ENCODE measurements at regions not wholly inside any gene's neighbourhood (a gene's known extent, or its start where the extent isn't known, plus 50 kb on each side); places are given as distances from the start of the nearest gene placed in this dataset.
"Not testable (repeated sequence)": the region's sequence is repeated elsewhere in the genome, so short reads cannot be mapped to it uniquely, and the experiment has no call there.

DNA sequence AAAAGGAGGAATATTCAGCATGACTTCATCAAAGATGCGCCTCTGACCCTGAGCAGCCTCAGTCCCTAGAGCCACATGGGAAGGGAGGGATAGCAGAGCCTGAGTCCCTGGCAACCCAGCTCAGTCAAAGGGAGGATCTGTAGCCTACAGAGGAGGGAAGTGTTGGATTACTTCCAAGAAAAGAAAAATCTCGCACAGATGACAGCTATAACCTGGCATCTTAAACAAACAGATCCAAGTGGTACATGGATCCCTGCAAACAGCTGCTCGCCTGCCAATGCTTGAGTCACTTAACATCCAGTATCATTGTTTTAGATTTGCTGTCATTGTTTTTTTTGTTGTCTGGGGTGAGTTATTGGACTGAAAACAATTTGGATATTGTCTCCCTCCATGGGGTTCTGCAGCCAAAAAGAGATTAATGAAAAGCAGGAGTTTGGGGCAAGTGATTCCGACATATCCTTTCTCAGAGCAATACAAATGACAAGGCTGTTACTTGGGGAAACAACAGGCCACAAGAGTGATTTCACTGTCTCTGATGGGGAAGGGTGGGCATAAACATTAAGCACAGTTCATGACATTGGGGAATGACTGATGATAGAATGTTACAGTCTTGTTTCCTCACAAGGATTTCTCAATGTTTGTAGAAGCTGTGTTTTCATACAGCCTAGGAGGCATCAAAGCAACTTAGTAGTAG, 153.5 kb upstream of the KIF2A start:
- H3K9me3 Mint-ChIP-seq = peaks cover 25% of the 10 kb centered on the region
- intact Hi-C loops (cut with micrococcal nuclease) = no loop called here
- no peaks in the 10 kb centered on the region for H3K27me3 Mint-ChIP-seq
- no peak overlapping the region for H3K27ac Mint-ChIP-seq
- H3K36me3 Mint-ChIP-seq (ENCODE audit: low read depth) = no peaks in the 10 kb centered on the region
- H3K4me3 Mint-ChIP-seq = no peak overlapping the region
- no peaks in the 10 kb centered on the region for H3K4me1 Mint-ChIP-seq (ENCODE audit: low read depth)

DNA sequence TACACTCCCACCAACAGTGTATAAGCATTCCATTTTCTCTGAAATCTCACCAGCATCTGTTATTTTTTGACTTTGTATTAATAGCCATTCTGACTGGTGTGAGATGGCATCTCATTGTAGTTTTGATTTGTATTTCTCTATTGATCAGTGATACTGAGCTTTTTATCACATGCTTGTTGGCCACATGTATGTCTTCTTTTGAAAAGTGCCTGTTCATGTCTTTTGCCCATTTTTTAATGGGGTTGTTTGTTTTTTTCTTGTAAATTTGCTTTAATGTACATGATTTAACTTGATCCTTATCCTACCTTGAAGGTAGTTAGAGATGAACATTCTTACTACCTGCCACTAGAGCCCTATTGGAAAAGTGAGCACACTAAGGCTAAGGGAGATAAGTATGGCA, 151.2 kb upstream of the KIF2A start:
- H3K27me3 Mint-ChIP-seq = no peaks in the 10 kb centered on the region
- H3K4me3 Mint-ChIP-seq = no peak overlapping the region
- intact Hi-C loops (cut with micrococcal nuclease) = no loop called here
- no peaks in the 10 kb centered on the region for H3K4me1 Mint-ChIP-seq (ENCODE audit: low read depth)
- H3K27ac Mint-ChIP-seq = no peak overlapping the region
- H3K9me3 Mint-ChIP-seq = peaks cover 31% of the 10 kb centered on the region
- no peaks in the 10 kb centered on the region for H3K36me3 Mint-ChIP-seq (ENCODE audit: low read depth)

DNA sequence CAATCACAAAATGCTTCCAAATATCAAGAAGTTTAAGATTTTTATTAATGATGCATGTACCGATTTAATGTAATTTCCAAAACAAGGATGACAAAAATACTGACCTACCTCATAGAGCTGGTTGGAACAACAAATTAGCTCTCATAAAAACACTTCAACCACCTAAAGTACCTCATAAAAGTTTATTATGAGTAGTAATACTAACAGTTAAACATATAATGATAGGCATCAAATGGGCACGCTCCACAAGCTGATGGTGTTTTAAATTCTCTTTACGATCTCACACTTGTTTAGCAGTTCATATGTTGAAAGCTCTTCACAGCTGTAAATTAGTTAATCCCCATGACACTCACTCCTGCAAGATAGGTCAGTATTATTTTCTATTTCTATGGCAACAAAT, 150.0 kb upstream of the KIF2A start:
- Mint-ChIP-seq H3K27me3 (no peaks in the 10 kb centered on the region), H3K4me1 (ENCODE audit: low read depth) (no peaks in the 10 kb centered on the region), H3K36me3 (ENCODE audit: low read depth) (no peaks in the 10 kb centered on the region), H3K27ac (no peak overlapping the region), H3K9me3 (peaks cover 37% of the 10 kb centered on the region), H3K4me3 (no peak overlapping the region)
- intact Hi-C loops (cut with micrococcal nuclease) = no loop called here

DNA sequence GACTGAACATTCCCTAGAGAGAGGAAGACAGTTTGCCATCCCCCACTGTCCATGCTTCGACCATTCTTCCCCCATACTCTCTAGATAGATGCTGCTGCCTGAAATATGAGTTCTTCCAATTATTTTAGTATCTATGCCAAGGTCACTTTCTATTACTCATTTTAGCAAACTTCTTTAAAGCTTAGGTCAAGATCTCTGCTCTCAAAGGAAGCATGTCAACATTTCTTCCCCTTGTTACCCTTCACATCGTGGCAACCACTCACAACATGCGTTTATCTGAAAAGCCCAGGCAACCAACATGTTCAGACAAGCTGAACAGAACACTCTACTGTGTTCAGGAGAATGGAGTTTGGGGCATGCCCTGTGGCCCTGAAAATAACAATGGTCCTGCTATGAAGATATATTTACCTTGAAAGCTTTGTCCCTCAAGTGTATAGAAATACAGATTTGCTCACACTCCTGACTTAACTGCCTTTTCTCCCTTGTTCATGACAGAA, 138.4 kb upstream of the KIF2A start:
- Mint-ChIP-seq H3K36me3 (ENCODE audit: low read depth) (no peaks in the 10 kb centered on the region), H3K27ac (no peak overlapping the region), H3K9me3 (peaks cover 12% of the 10 kb centered on the region), H3K27me3 (peaks cover 2% of the 10 kb centered on the region), H3K4me1 (ENCODE audit: low read depth) (no peaks in the 10 kb centered on the region), H3K4me3 (no peak overlapping the region)
- intact Hi-C loops (cut with micrococcal nuclease) = no loop called here

DNA sequence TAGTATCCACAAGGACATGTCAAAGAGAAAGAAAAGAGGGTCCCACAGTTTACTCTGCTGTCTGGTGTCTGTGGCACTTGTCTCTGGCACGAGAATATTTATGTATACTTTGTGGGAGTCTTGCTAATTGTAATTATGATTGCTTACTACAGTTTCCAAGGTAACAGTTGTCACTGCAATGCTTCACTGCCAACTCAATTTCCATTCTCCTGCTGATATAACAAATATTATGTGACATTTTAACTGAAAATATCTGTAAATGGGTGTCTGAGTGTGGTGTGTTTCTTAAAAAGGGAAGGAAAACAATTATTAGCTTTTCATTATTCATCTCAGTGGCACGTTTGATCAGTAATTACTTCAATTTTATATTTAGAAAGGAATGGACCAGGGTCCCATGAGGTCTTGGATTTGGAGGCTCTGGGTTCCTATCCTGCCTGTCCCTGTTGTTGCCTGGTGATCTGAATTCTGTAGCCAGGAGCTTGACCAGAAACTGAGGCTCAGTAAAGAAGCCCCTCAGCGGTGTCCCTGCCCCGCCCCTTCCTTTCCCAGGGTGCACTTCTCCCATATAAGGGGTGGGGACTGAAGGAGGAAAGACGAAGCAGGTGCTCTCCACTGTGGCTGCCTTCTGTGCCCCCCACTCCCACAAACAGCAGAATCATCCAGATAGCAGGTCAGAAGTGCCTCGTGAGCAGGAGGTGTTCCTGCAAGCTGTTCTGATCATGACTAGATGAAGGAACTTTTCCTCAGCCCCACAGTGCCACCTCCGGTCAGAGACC, 137.3 kb upstream of the KIF2A start:
- Mint-ChIP-seq H3K27ac (no peak overlapping the region), H3K36me3 (ENCODE audit: low read depth) (no peaks in the 10 kb centered on the region), H3K27me3 (peaks cover 2% of the 10 kb centered on the region), H3K4me1 (ENCODE audit: low read depth) (no peaks in the 10 kb centered on the region), H3K4me3 (no peak overlapping the region), H3K9me3 (peaks cover 6% of the 10 kb centered on the region)
- intact Hi-C loops (cut with micrococcal nuclease) = no loop called here

DNA sequence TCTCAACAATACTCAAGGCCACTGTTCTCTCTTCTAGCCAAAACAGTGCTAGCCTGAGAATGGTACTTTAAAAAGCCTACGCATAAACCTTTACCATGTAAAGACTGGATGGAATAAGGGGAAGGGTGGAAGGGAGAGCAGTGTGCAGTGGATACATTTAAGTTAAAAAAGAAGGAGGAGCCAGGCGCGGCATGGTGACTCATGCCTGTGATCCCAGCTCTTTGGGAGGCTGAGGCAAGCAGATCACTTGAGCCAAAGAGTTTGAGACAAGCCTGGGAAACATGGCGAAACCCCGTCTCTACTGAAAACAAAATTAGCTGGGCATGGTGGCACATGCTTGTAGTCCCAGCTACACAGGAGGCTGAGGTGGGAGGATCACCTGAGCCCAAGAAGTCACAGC, 127.7 kb upstream of the KIF2A start:
- H3K27me3 Mint-ChIP-seq = peaks cover 3% of the 10 kb centered on the region
- H3K4me3 Mint-ChIP-seq = no peak overlapping the region
- no peak overlapping the region for H3K27ac Mint-ChIP-seq
- no peaks in the 10 kb centered on the region for H3K4me1 Mint-ChIP-seq (ENCODE audit: low read depth)
- no peaks in the 10 kb centered on the region for H3K9me3 Mint-ChIP-seq
- H3K36me3 Mint-ChIP-seq (ENCODE audit: low read depth) = no peaks in the 10 kb centered on the region
- intact Hi-C loops (cut with micrococcal nuclease) = no loop called here

DNA sequence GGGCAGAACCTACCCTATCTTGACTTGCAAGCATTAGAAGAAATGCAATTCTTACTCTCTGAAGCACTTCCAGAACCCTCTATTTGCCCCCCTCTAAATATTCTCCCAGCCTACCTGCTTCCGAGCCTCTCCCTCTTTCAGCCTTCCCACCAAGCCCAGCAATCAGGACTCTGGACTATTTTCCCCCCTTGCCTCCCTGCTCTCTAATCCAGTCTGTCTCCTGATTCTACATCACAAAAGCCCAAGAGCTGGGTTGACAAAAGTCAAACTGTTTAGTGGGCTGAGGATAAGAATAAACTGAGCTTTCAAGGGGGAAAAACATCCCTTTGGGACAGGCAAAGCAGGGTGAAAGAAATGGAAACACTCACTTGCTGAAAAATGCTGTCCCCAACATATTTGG, 123.2 kb upstream of the KIF2A start:
- Mint-ChIP-seq H3K4me3 (no peak overlapping the region), H3K27ac (no peak overlapping the region), H3K27me3 (peaks cover 4% of the 10 kb centered on the region), H3K9me3 (no peaks in the 10 kb centered on the region), H3K4me1 (ENCODE audit: low read depth) (no peaks in the 10 kb centered on the region), H3K36me3 (ENCODE audit: low read depth) (no peaks in the 10 kb centered on the region)
- intact Hi-C loops (cut with micrococcal nuclease) = no loop called here

DNA sequence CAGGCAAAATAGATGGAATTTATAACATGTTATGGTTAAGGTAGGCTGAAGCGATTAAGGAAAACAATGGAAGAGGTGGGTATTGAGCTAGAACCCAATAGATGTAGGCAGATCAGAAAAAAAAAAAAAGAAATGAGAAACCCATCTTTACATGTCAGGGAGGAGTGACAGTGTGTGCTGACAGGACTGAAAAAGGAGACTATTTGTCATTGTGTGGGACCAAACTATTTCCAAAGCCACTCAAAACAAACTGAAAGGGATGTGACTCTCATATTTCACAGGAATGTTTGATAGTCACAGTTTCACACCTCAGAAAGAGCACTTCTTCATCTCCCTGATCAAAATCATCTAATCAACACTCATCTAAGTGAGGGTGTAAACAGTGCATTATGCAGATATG, 122.3 kb upstream of the KIF2A start:
- H3K27me3 Mint-ChIP-seq = peaks cover 2% of the 10 kb centered on the region
- H3K4me3 Mint-ChIP-seq = no peak overlapping the region
- no peaks in the 10 kb centered on the region for H3K36me3 Mint-ChIP-seq (ENCODE audit: low read depth)
- intact Hi-C loops (cut with micrococcal nuclease) = no loop called here
- no peaks in the 10 kb centered on the region for H3K9me3 Mint-ChIP-seq
- no peak overlapping the region for H3K27ac Mint-ChIP-seq
- no peaks in the 10 kb centered on the region for H3K4me1 Mint-ChIP-seq (ENCODE audit: low read depth)

DNA sequence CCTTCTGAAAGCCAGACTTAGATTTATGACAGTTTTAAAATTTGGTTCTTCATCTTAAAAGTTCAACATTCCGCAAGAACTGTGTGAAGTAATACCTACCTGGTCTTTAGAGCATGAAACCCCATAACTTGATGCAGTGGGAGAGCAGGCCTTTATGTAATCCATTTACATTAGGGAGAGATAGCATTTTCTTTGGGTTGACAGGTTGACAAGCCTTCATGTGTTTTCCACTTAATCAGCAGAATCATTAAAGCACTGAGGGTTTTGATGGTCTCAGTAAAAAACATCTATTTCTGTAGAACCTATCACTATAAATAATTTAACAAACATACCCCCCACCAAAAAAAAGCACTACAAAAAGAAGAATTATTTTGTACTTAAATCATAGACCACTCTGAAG, 121.6 kb upstream of the KIF2A start:
- Mint-ChIP-seq H3K36me3 (ENCODE audit: low read depth) (no peaks in the 10 kb centered on the region), H3K4me3 (no peak overlapping the region), H3K27ac (no peak overlapping the region), H3K27me3 (peaks cover 2% of the 10 kb centered on the region), H3K4me1 (ENCODE audit: low read depth) (no peaks in the 10 kb centered on the region), H3K9me3 (no peaks in the 10 kb centered on the region)
- intact Hi-C loops (cut with micrococcal nuclease) = no loop called here

DNA sequence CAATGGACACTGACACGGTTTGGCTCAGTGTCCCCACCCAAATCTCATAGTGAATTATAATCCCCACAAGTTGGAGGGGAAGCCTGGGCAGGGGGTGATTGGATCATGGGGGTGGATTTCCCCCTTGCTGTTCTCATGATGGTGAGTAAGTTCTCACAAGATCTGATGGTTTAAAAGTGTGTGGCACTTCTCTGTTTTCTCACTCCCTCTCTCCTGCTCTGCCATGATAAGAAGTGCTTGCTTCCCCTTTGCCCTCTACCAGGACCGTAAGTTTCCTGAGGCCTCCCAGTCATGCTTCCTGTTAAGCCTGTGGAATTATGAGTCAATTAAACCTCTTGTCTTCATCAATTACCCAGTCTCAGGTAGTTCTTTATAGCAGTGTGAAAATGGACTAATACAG, 115.8 kb upstream of the KIF2A start:
- H3K9me3 Mint-ChIP-seq = peaks cover 40% of the 10 kb centered on the region
- no peaks in the 10 kb centered on the region for H3K36me3 Mint-ChIP-seq (ENCODE audit: low read depth)
- intact Hi-C loops (cut with micrococcal nuclease) = no loop called here
- H3K4me3 Mint-ChIP-seq = no peak overlapping the region
- no peak overlapping the region for H3K27ac Mint-ChIP-seq
- no peaks in the 10 kb centered on the region for H3K4me1 Mint-ChIP-seq (ENCODE audit: low read depth)
- H3K27me3 Mint-ChIP-seq = peaks cover 2% of the 10 kb centered on the region

DNA sequence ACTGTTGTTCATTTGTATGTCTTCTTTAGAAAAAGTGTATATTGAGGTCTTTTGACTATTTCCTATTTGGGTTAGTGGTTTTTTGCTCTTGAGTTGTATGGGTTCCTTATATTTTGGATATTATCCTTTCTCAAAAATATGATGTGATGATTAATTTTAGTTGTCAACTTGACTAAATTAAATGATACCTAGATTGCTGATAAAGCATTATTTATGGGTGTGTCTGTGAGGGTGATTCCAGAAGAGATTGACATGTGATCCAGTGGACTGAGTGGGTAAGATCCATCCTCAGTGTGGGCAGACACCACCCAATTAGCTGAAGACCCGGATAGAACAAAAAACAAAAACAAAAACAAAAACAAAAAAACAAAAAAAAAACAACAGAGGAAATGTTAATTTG, 115.1 kb upstream of the KIF2A start:
- Mint-ChIP-seq H3K9me3 (peaks cover 40% of the 10 kb centered on the region), H3K4me3 (no peak overlapping the region), H3K27ac (no peak overlapping the region), H3K36me3 (ENCODE audit: low read depth) (no peaks in the 10 kb centered on the region), H3K4me1 (ENCODE audit: low read depth) (no peaks in the 10 kb centered on the region), H3K27me3 (no peaks in the 10 kb centered on the region)
- intact Hi-C loops (cut with micrococcal nuclease) = no loop called here

DNA sequence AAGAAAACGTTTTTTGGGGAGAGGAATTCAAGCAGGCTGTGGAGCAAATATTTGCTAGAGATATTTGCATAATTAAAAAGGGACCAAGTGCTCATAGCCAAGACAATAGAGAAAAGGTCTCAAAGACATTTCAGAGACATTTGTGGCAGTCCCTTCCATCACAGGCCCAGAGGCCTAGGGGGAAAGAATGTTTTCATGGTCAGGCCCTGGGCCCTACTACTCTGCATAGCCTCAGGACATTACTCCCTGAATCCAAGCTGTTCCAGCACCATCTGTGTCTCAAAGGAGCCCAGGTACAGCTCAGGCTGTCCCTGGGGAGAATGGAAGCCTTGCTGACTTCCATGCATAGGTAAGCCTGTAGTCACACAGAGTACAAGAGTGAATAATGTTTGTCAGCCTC, 113.0 kb upstream of the KIF2A start:
- Mint-ChIP-seq H3K4me1 (ENCODE audit: low read depth) (no peaks in the 10 kb centered on the region), H3K27me3 (no peaks in the 10 kb centered on the region), H3K9me3 (peaks cover 40% of the 10 kb centered on the region), H3K27ac (no peak overlapping the region), H3K4me3 (no peak overlapping the region), H3K36me3 (ENCODE audit: low read depth) (no peaks in the 10 kb centered on the region)
- intact Hi-C loops (cut with micrococcal nuclease) = no loop called here

DNA sequence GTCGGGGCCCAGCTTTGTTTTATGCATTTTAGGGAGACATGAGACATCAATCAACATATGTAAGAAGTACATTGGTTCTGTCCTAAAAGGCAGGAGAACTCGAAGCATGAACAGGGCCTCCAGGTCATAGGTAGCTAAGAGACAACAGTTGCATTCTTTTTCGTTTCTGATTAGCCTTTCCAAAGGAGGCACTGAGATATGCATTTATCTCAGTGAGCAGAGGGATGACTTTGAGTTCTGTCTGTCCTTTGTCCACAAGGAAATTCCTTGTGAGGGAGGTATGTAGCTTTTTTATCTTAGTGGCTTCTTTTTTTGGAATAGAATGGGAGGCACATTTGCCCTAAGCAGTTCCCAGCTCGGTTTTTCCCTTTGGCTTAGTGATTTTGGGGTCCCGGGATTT, 109.5 kb upstream of the KIF2A start:
- H3K27ac Mint-ChIP-seq; H3K4me1 Mint-ChIP-seq (ENCODE audit: low read depth); H3K4me3 Mint-ChIP-seq; intact Hi-C loops (cut with micrococcal nuclease); H3K36me3 Mint-ChIP-seq (ENCODE audit: low read depth); H3K27me3 Mint-ChIP-seq: not testable (repeated sequence)
- peaks cover 27% of the 10 kb centered on the region for H3K9me3 Mint-ChIP-seq

DNA sequence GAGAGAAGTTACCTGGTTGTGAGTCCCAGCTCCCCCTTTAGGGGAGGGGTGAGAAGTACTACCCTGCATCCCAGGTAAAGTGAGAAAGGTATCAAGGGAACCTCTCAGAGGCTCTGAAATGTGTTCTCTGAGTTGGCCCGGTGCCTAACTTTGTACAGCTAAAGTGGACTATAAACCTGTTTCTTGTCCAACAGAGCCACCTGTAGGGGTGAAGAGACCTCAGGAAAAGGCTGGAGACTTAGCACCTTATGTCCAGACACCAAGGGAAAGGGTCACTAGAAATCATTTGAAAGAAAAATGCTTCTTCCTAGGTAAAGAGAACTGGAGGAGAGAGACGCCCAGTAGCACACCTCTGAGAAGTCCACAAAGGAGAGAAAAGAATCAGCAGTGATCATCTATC, 108.3 kb upstream of the KIF2A start:
- intact Hi-C loops (cut with micrococcal nuclease) = no loop called here
- H3K27ac Mint-ChIP-seq = no peak overlapping the region
- H3K27me3 Mint-ChIP-seq = no peaks in the 10 kb centered on the region
- H3K9me3 Mint-ChIP-seq = peaks cover 18% of the 10 kb centered on the region
- H3K4me3 Mint-ChIP-seq = no peak overlapping the region
- no peaks in the 10 kb centered on the region for H3K36me3 Mint-ChIP-seq (ENCODE audit: low read depth)
- H3K4me1 Mint-ChIP-seq (ENCODE audit: low read depth) = no peaks in the 10 kb centered on the region

DNA sequence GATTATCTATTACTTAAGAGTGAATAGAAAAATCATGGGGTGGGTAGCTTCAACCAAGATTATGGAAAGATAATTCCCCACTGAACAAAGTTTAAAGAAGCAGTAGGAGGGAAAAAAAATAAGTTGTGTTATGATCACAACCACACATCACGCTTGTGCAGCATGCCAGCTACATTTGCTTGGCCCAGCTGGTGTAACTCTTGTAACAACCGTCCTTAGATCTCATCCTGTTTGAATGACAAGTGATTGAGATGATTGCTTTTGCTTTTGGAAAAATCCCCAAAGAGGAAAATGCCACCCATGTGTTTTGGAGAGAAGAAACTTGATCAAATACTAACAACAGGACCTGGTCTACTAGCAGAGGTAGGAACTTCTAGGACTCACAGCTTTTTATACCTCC, 107.6 kb upstream of the KIF2A start:
- Mint-ChIP-seq H3K4me1 (ENCODE audit: low read depth) (no peaks in the 10 kb centered on the region), H3K27ac (no peak overlapping the region), H3K9me3 (peaks cover 11% of the 10 kb centered on the region), H3K4me3 (no peak overlapping the region), H3K27me3 (no peaks in the 10 kb centered on the region), H3K36me3 (ENCODE audit: low read depth) (no peaks in the 10 kb centered on the region)
- intact Hi-C loops (cut with micrococcal nuclease) = no loop called here

All from dendritic cell treated with granulocyte-macrophage colony-stimulating factor and Interleukin-4, amounts not matched to agents 40 ng/mL and 50 ng/mL, for 4 days (primary cell).